ENCODE measurements at regions not wholly inside any gene's neighbourhood (a gene's known extent, or its start where the extent isn't known, plus 50 kb on each side); places are given as distances from the start of the nearest gene placed in this dataset.
"Not testable (repeated sequence)": the region's sequence is repeated elsewhere in the genome, so short reads cannot be mapped to it uniquely, and the experiment has no call there.

DNA sequence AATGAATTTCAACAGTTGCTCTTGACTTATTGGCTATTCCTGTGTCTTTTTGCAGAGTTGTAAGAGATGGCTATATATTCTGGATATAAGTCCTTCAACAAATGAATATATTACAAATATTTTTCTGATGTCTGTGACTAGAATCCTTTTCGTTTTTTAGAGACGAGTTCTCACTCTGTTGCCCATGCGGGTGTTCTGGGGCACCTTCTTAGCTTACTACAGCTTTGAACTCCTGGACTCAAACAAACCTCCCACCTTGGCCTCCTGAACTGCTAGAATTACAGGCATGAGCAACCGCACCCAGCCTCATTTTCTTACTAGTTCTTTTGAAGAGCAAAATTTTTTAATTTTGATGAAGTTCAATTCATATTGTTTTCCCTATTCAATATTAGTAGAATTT is 287.8 kb downstream of the LIG4 start:
- DNase-seq, result no peak

DNA sequence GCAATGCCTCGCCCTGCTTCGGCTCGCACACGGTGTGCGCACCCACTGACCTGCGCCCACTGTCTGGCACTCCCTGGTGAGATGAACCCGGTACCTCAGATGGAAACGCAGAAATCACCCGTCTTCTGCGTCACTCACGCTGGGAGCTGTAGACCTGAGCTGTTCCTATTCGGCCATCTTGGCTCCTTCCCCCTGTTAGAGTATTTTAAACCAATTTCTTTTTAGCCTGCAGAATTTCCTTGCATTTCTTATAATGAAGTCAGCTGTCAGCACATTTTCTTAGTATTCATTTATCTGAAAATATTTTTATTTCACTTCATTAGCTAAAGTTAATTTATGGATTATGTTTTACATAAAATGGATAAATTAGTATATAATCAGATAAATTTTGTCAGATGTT is 288.8 kb downstream of the LIG4 start:
- not testable (repeated sequence) for DNase-seq

DNA sequence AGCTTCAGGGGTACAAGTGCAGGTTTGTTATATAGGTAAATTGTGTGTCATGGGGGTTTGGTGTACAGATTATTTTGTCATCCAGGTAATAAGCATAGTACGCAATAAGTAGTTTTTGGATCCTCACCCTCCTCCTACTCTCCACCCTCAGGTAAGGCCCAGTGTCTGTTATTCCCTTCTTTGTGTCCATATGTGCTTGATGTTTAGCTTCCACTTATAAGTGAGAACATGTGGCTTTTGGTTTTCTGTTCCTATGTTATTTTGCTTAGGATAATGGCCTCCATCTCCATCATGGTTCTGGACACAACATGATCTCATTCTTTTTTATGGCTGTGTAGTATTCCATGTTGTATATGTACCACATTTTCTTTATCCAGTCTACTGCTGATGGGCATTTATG is 298.4 kb downstream of the LIG4 start:
- DNase-seq, result not testable (repeated sequence)

DNA sequence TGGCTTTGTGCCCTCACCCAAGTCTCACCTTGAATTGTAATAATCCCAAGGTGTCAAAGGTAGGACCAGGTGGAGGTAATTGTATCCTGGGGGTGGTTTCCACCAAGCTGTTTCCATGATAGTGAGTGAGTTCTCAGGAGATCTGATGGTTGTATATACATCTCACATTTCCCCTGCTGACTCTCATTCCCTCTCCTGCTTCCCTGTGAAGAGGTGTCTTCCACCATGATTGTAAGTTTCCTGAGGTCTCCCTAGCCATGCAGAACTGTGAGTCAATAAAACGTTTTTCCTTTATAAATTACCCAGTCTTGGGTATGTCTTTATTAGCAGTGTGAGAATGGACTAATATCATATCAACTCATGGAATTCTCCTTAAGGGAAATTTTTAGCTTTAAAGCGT is 302.6 kb downstream of the LIG4 start:
- no peak for DNase-seq

DNA sequence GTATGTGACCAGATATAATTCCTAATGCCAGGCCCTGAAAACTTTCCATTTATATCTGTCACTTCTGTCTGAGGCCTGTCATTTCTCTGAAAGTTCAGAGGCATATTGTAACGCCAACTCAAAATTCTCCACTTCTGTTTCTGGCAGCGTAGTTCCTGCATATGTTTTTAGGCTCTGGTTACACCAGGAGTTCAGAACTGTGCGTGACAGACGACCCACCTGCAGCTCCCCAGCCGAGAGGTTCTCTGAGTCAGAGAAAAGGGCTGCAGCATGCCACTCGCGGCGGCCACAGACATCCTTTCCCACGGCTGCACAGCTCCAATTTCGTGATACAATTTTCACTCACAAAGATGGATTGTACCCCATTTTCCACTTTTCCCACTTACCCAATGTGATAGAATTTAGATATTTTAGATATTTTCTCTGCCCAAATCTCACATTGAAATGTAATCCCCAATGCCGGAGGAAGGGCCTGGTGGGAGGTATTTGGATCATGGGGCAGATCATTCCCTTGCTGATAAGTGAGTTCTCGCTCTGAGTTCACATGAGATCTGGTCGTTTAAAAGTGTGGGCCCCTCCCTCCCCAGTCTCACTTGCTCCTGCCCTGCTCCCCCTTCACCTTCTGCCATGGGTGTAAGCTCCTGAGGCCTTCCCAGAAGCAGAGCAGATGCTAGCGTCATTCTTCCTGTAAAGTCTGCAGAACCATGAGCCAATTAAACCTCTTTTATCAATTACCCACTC is 308.1 kb downstream of the LIG4 start:
- peak in 1 of 58 donors; percentile 0 for DNase-seq

DNA sequence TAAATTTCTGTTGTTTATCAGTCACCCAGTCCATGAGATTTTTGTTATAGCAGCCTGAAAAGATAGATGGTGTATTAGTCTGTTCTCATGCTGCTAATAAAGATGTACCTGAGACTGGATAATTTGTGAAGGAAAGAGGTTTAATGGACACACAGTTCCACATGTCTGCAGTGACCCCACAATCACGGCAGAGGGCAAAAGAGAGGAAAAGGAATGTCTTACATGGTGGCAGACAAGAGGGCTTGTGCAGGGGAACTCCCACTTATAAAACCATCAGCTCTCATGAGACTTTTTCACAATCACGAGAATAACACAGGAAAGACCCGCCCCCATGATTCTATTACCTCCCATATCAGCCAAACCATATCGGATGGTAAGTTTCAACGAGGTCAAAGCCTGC is 309.2 kb downstream of the LIG4 start:
- DNase-seq, result no peak

DNA sequence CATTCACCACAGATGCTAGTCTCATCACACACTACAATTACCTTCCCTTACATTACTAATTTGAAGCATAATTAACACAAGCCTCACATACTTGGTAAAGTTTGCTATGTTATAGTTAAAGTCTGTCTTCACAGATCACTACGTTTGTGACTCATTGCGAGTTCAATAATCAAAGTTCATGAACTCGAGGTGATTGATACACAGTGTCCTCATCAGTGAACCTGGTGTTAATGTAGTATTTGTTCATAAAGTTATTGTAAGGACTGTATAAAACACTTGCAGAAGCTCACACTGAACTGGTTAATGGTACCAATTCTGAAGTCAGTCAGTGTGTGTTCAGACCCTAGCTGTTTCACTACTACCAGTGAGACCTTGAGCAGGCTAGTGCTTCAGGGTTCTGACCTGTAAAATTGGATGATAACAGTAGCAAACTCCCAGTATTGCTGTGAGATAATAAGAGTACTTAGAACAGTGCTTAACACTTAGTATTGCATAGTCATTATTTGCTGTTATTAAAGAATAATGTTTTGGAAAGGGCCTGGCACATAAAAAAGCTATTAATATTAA is 313.3 kb downstream of the LIG4 start:
- DNase-seq, result no peak

DNA sequence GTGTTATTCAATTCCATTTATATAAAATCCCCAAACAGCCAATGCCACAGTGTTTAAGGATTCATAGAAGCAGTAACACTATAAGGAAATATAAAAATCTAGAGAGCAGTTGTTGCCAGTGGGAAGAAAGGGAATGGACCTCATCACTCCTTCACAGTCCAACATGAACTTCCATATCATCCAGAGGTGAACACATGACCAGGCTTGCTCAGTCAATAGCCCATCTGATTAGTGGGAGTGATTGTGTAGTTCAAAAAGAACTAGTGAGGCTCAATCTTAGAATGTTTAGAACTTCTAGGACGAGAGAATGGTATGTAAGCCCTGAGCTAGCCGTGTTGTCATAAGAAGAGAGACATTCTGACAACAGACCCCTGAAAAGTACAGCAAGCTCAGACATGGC is 314.1 kb downstream of the LIG4 start:
- DNase-seq, result no peak

DNA sequence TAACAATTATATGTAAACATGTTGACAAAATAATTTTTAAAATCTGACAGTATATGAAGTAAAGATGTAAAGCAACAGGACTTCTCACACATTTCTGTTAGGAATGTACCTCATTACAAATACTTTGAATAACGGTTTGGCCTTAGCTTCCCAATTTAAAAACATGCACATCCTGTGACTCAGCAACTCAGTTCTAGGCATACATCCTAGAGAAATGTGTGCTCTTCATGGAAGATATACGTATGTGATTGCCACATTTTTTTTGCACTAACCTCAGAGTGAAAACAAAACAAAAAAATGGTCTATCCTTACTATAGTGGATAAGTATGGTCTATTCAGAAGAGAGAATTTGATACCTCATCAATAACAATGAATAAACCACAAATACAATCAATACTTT is 314.6 kb downstream of the LIG4 start:
- no peak for DNase-seq

DNA sequence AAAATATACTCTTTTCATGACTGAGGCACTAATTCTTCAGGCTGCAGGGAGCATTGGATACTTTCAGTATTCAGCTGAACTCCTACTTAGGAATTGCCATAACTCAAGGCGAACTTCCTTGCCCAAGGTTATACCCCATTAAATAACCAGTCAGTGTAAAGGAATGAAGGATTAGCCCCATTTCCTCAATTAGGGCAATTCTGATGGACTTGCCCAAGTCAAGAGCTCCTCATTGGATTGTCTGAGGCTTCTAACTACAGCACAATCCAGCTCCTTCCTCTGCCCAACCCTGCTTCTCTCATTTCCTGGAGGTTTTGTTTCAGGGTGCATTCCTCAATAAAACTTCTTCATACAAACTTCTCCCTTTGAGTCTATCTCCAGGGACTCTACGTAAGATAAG is 329.2 kb downstream of the LIG4 start:
- DNase-seq, result no peak

DNA sequence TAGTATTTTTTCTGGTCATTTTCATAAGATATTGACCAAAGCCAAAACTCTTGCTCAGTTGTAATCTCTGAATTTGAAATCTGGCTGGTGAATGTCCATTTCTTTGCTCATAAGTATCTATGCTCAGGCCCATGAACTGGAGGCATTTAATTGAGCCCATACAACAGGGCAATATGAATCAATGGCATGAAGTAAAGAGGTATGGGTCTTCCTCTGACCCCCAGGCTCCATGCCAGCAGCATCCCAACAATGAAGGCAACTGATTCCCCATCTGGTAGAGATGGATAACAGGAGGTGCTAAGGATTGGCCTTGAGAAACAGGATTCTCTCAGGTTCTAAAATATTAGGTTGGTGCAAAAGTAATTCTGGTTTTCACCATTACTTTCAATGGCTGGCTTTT is 330.8 kb downstream of the LIG4 start:
- no peak for DNase-seq

DNA sequence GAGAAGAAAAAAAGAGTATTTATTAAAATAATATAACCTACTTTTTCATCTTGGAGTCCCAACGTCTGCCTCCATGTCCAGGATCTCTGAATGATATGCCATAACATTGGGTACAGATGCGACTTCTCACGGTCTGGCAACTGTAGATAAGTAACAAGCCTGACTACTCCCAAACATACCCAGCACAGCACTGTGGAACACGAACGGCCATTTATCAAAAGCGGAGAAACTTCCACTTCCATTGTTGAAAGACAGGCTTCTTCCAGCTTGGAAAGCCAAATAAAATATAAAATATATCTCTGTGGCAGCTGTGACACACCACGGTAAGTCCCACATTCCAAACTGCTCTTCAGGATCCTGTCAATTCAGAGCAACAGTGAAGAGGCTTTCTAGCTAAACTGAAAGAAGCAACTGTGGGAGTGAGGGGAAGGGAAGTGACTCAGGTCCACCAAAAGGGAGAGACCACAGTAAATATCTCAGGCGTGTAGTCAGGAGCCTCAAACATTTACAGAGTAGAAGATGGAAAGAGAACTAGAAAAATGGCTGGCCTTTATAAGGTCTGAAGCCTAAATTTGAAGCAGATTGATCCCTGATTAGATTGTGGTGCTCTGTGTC is 331.7 kb downstream of the LIG4 start:
- DNase-seq, result no peak

DNA sequence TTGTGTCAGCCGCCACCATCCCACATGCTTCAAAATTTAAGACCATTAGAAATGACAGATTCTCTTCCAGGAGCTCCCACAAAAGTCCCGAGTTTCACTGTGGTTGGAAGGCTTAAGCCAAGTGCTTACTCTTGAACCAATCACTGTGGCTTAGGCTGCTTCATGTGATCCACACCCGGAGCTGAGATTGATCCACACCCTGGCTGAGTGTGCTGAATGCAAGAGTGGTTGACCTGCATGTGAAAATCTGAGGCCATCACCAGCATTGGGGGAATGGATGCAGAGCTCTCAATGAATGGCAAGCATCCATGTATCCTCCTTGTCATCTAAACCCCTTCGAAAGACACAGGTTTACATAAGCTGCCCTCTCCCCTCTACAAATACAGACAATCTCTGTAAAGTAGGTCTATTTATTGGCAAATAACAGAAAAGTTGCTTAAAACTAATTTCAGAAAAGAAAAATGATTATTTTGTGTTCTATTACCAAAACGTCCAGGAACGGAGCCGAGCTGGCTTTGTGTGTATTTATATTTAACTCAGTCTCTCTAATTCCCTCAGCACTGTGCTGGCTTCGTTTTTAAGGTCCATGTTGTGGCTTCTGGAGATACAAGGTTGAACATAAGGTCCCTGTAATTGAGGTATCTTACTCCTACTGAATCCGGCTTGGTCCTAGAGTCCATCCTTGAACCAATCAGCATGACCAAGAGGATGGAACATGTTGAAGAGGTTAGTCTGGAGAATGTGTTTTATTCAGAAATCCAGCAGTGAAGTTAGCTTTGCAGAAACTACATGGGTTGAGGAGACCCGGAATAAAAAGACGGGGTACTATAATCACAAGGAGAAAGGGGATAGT is 332.4 kb downstream of the LIG4 start:
- DNase-seq, result no peak

DNA sequence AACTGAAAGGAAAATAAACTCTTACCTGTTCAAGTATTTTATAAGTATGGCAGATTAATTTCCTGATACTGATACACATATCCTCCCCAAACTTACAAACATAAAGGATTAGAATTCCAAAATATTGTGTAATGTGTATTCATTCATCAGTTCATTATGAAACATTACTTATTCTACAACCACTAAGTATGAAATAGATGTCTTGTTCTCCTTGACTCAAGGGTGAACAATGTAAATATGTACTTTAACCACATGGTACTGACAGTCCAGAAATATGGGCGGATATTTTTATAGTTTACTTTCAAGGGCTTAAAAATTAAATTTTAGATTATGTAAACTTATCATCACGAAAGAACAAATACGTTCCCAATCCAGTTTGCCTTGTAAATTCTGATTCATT is 334.0 kb downstream of the LIG4 start:
- no peak for DNase-seq

DNA sequence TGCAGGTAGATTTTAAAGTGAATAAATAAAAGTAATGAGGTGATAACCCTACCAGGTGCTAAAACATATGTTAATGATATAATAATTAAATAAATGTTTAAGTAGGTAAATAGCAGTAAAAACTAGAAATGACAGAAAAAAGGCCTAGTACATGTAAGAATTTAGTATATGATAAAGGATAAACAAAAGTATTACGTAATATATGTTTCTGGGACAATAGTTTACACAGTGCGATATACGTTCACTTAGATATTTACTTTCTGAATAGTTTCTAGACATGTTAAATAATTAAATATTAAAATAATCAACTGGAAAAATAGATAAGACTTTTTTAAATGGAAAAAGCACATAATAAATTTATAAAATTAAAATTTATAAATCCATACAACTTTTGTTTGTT is 340.9 kb downstream of the LIG4 start:
- DNase-seq, result no peak

DNA sequence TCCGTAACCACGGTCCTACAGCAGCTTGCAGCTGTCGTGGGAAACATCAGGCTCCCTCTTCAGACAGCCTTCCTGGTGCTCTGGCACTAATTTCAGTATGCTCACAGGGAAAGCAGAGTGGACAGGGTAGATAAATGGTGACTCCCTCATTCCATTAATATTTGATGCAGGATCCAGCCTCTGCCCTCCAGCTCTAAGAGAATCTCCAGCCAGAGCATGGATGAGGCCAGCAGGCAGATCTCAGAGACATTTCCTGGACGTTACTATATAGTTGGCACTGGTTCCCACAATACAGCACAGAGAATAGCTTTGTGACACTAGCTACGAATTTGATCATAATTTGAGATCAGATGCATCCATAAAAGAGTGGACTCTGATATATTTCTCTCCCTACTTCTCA is 341.4 kb downstream of the LIG4 start:
- DNase-seq, result no peak

DNA sequence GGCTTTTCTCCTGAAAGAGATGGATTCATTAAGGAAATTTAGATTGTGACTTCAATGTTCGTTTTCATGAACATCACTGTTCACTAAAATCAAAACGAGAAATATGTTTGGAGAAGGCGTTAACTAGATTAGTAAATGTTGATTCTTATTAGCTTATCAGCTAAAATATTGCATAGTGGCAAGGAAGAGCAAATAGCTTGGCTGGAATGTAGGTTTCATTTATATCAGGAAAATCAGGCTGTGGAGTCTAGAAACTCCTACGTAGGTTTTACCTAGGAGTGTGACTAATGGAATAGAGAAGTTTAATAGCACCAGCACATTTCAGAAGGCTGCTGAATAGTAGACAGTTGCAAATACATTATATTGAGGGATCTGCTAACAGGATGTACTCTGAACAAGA is 344.9 kb downstream of the LIG4 start:
- no peak for DNase-seq

DNA sequence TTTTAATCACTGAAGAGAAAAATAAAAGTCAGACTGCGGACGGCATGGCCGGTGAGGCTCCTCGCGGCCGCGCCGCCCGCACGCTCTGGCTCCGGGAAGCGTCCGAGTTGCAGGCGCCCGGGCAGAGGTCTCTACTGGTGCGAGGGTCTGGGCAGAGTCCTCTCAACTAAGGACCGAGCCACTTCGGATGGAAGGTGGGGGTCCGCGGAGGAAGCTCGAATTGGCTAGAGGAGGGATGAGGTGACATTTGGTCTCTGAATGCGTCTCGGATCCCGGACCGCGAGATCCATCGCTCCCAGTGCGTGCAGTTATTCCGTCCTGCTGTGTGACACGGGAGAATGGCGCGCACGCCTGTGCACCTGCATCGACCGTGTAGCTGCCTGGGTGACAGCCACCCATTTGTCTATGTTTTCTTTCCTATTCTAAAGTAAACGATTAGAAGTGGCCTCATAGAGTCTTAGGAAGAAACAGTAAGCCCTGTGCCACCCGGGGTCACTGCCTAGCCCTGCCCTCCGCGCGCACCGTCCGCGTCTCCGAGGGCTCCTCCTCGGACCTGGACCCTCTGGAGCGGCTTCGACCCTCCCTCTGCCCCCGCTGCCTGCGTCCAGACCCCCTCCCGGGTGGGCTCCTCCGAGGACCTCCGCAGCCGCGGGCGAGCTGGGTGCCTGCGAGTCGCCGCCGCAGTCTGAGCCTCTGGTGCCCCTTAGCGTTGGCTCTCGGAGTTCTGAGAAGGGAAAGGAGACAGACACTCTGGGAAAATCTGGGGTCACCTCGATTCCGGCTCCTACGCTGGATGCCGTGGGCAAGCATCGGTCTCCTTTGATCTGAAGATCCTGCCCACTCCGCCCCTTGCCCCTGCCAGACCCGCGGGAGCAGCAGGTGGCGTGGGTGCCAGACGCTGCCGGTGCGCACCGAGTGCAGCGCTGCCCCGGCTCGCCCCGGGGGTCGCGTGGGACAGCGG is 347.4 kb downstream of the LIG4 start:
- DNase-seq, result peak in 55 of 58 donors; percentile 8 to 80 (median 46)

DNA sequence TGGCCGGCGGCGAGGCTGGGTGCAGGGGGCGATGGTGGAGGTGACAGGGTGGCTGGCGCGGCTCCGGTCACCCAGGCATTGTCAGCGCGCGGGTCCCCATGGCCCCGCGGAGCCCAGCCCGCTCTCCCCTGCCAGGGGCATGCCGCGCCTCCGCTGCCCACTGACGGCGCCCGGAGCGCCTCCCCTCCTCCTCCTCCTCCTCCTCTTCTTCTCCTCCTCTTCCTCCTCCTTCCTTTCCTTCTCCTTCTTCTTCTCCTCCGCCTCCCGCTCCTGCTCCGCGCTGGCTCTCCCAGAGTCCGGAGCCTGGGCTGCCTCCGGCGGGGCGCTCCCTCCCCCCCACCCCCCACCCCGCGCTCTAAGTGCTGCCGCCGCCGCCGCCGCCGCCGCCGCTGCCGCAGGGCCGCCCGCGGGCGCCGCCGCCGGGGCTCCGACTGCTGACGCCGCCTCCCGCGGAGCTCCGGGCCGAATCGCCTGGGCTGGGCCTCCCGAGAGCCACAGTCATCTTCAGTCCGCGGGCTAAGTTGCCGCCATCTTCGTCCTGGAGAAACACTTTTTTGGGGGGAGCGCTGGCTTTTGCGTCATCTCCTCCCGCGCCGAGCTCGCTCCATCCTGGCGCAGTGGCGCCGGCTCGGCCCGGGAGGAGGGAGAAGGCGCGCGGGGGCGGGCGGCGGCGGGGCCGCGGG is 348.3 kb downstream of the LIG4 start:
- peak in 47 of 58 donors; percentile 3 to 69 (median 35) for DNase-seq

Data from anterior cingulate cortex (tissue), 58 donors.